GM12878 (cell line): ENCODE measurements at regions not wholly inside any gene's neighbourhood (a gene's known extent, or its start where the extent isn't known, plus 50 kb on each side); places are given as distances from the start of the nearest gene placed in this dataset.

Experiments
- ATAC-seq: fragments of 200-7000 bp; cut with Tn5 transposase; 3 replicates; pipeline ENCODE4 v1.9.1; 2020; ENCODE audit warnings: mild to moderate bottlenecking, moderate library complexity
- BruUV-seq: library from RNA; stranded (reverse); fragments of 400-500 nt; replicated peaks from 2 replicates; lab custom pipeline; 2021; lab: Mats Ljungman, UMichigan
- CTCF ChIA-PET: fragments of 300-600 bp; sonication (Branson Sonifier 250); formaldehyde crosslinking; extraction: SDS; loops from one replicate; lab custom pipeline; 2021; ENCODE audit warnings: inconsistent platforms; lab: Yijun Ruan, JAX
- POLR2A ChIA-PET: fragments of 350-600 bp; formaldehyde crosslinking; extraction: SDS; loops from one replicate; lab custom pipeline; 2021; ENCODE audit warnings: inconsistent platforms; lab: Charles Lee
- RAD21 ChIA-PET: fragments of 300-600 bp; sonication (Branson Sonifier 250); formaldehyde crosslinking; loops from one replicate; lab custom pipeline; 2023; ENCODE audit warnings: antibody characterized with exemption; ENCODE audit not compliant: unreplicated experiment; lab: Charles Lee
- SMC1A ChIA-PET: fragments of 300-600 bp; sonication (Branson Sonifier 250); formaldehyde crosslinking; loops from one replicate; lab custom pipeline; 2023; ENCODE audit not compliant: unreplicated experiment, uncharacterized antibody; lab: Charles Lee
- DNase-seq: peaks from one replicate; pipeline ENCODE4 v3.0.0-alpha.2; 2011; ENCODE audit warnings: low read depth, low spot score
- FAIRE-seq: peaks from 3 replicates; lab custom pipeline; 2011; peaks lifted over from hg19 to GRCh38; lab: Jason Lieb, UNC
- H2AFZ ChIP-seq: 2 replicates; pipeline ENCODE4 v1.6.0; 2011; ENCODE audit warnings: low read depth, low read length, control low read depth; ENCODE audit not compliant: control insufficient read depth
- H3K27ac ChIP-seq: 2 replicates; pipeline ENCODE4 v1.5.1; 2011; ENCODE audit warnings: control low read depth; ENCODE audit not compliant: control insufficient read depth, insufficient read depth
- H3K27me3 ChIP-seq, 2 experiments: replicated peaks in 1 of 2; 2 replicates each; pipeline versions ENCODE4 v1.6.0 to v1.6.1; 2011; ENCODE audit warnings: low read length in 1 of 2; ENCODE audit not compliant: control insufficient read depth in 2 of 2, insufficient read depth in 2 of 2
- H3K36me3 ChIP-seq, 2 experiments: 2 replicates each; pipeline ENCODE4 v1.5.1; 2011; ENCODE audit warnings: low read length in 1 of 2; ENCODE audit not compliant: control insufficient read depth in 2 of 2, insufficient read depth in 2 of 2
- H3K4me1 ChIP-seq: 2 replicates; pipeline ENCODE4 v1.6.1; 2011; ENCODE audit warnings: mild to moderate bottlenecking, low read length, moderate library complexity, mixed read lengths; ENCODE audit not compliant: control insufficient read depth, insufficient read depth
- H3K4me2 ChIP-seq: 2 replicates; pipeline ENCODE4 v1.6.0; 2011; ENCODE audit warnings: control low read depth; ENCODE audit not compliant: control insufficient read depth, insufficient read depth
- H3K4me3 ChIP-seq: fragments of 200-600 bp; sonication (generic); 2 replicates; pipeline ENCODE4 v1.5.1; 2016
- H3K79me2 ChIP-seq: 2 replicates; pipeline ENCODE4 v1.6.0; 2011; ENCODE audit warnings: low read length; ENCODE audit not compliant: control insufficient read depth, insufficient read depth
- H3K9ac ChIP-seq: 2 replicates; pipeline ENCODE4 v1.8.0; 2011; ENCODE audit warnings: low read length, control low read depth, mixed read lengths; ENCODE audit not compliant: control insufficient read depth, insufficient read depth
- H3K9me3 ChIP-seq: replicated peaks from 3 replicates; pipeline ENCODE4 v1.5.1; 2011; ENCODE audit warnings: mild to moderate bottlenecking, low read length; ENCODE audit not compliant: control insufficient read depth, insufficient read depth
- H4K20me1 ChIP-seq: 2 replicates; pipeline ENCODE4 v1.6.0; 2011; ENCODE audit not compliant: control insufficient read depth, insufficient read depth
- CBX3 ChIP-seq: fragments of 200-600 bp; sonication (generic); IDR thresholded peaks from 2 replicates; pipeline ENCODE4 v1.6.1; 2016; ENCODE audit warnings: low read depth, borderline replicate concordance
- CBX5 ChIP-seq: sonication (generic); IDR thresholded peaks from 2 replicates; pipeline ENCODE4 v1.6.1; 2016; ENCODE audit warnings: low read depth, moderate library complexity, mild to moderate bottlenecking, inconsistent platforms
- DPF2 ChIP-seq: fragments of 450-650 bp; IDR thresholded peaks from 2 replicates; pipeline ENCODE4 v1.6.1; 2017; ENCODE audit warnings: mild to moderate bottlenecking
- E2F8 ChIP-seq: fragments of 450-650 bp; IDR thresholded peaks from 2 replicates; pipeline ENCODE4 v1.6.1; 2018; ENCODE audit warnings: mild to moderate bottlenecking, low read depth, moderate library complexity; ENCODE audit not compliant: partially characterized antibody
- E4F1 ChIP-seq: fragments of 450-650 bp; IDR thresholded peaks from 2 replicates; pipeline ENCODE4 v1.6.1; 2018; ENCODE audit warnings: borderline replicate concordance, mild to moderate bottlenecking; ENCODE audit not compliant: partially characterized antibody
- EGR1 ChIP-seq, 2 experiments: IDR thresholded peaks; 1 replicate in 1 of 2; 2 replicates in 1 of 2; pipeline ENCODE4 v1.6.1; 2011 to 2012; ENCODE audit warnings: low read depth in 2 of 2, low read length in 2 of 2, borderline replicate concordance in 1 of 2, mild to moderate bottlenecking in 1 of 2, moderate library complexity in 1 of 2
- ESRRA ChIP-seq: IDR thresholded peaks from 2 replicates; pipeline ENCODE4 v1.6.1; 2012; ENCODE audit warnings: mild to moderate bottlenecking, low read length, improper control_type of control experiment
- JUNB ChIP-seq: IDR thresholded peaks from 2 replicates; pipeline ENCODE4 v1.6.1; 2016; ENCODE audit warnings: antibody characterized with exemption, mild to moderate bottlenecking
- KAT2A ChIP-seq: conservative IDR thresholded peaks from 2 replicates; pipeline ENCODE4 v1.6.1; 2011; ENCODE audit warnings: low read depth, low read length; ENCODE audit not compliant: control insufficient read depth
- KDM1A ChIP-seq: fragments of 200-600 bp; sonication (generic); IDR thresholded peaks from 2 replicates; pipeline ENCODE4 v1.6.1; 2016; ENCODE audit warnings: borderline replicate concordance
- MEF2B ChIP-seq: fragments of 450-650 bp; IDR thresholded peaks from 2 replicates; pipeline ENCODE4 v1.6.1; 2018; ENCODE audit warnings: mild to moderate bottlenecking, moderate library complexity; ENCODE audit not compliant: partially characterized antibody, poor library complexity, severe bottlenecking
- MYB ChIP-seq: fragments of 150-350 bp; IDR thresholded peaks from 2 replicates; pipeline ENCODE4 v1.6.1; 2014; ENCODE audit warnings: mild to moderate bottlenecking, low read depth, low read length, borderline replicate concordance
- PKNOX1 ChIP-seq: fragments of 450-650 bp; IDR thresholded peaks from 2 replicates; pipeline ENCODE4 v1.6.1; 2016; ENCODE audit warnings: mild to moderate bottlenecking
- POLR2A ChIP-seq: IDR thresholded peaks from 2 replicates; pipeline ENCODE4 v1.6.1; 2011; ENCODE audit warnings: low read depth, mild to moderate bottlenecking, low read length
- SMARCA5 ChIP-seq: fragments of 450-650 bp; IDR thresholded peaks from 2 replicates; pipeline ENCODE4 v1.6.1; 2017; ENCODE audit warnings: mild to moderate bottlenecking
- TCF3 ChIP-seq: IDR thresholded peaks from 2 replicates; pipeline ENCODE4 v1.6.1; 2012; ENCODE audit warnings: low read depth, mild to moderate bottlenecking, low read length, borderline replicate concordance; ENCODE audit not compliant: insufficient read depth
- ZNF207 ChIP-seq: fragments of 450-650 bp; IDR thresholded peaks from 2 replicates; pipeline ENCODE4 v1.6.1; 2014; ENCODE audit warnings: antibody characterized with exemption, mild to moderate bottlenecking, borderline replicate concordance
- WGBS: methylation state at CpG from one replicate; pipeline ENCODE4 v1.1.6; 2016; ENCODE audit warnings: low lambda C conversion rate; ENCODE audit not compliant: insufficient replicate concordance, insufficient coverage; ENCODE audit errors: missing lambda C conversion rate; 5-methylcytosine and 5-hydroxymethylcytosine counted together
- in situ Hi-C: fragments of 300-500 bp; cut with MboI; formaldehyde crosslinking; loops from 9 replicates; pipeline ENCODE4 v1.14.3; 2018; ENCODE audit warnings: mixed read lengths
- intact Hi-C: fragments of 100-400 bp; cut with micrococcal nuclease; formaldehyde crosslinking; loops from one replicate; pipeline ENCODE4 v1.14.2; 2022; ENCODE audit not compliant: unreplicated experiment

GRCh38 chr17:77332981-77333685, 192.4 kb downstream of the SEC14L1 start:
- ATAC-seq, result peak; percentile 33; the same call in 2 of the 3 replicates
- POLR2A ChIA-PET, result interaction anchor here (1.3 to 3.4 kb wide), 2 partner anchors 67 to 96 kb away, joined by 3 to 18 read pairs; no protein-coding TSS in a partner anchor
- 85% methylated on average over 7 of the region's 7 CpGs for WGBS
- RAD21 ChIA-PET, result interaction anchor here (1.0 to 4.5 kb wide), 9 partner anchors 11 to 163 kb away, joined by 4 to 56 read pairs (median 15); no protein-coding TSS in a partner anchor
- Histone ChIP-seq H4K20me1 (no peaks in the 10 kb centered on the region), H3K9ac (no peak overlapping the region), H3K79me2 (peaks cover 47% of the 10 kb centered on the region), H3K27me3 (no peaks in the 10 kb centered on the region), H3K4me2 (no peak overlapping the region; the same call in none of the 2 replicates), H3K4me1 (peaks cover 19% of the 10 kb centered on the region), H2AFZ (no peak overlapping the region), H3K9me3 (peaks cover 2% of the 10 kb centered on the region), H3K36me3 (peaks cover 2 to 4% of the 10 kb centered on the region in 2 experiments; a peak in 1 of 4 replicates), H3K27ac (peak overlapping the region; percentile 1; the same call in 1 of the 2 replicates), H3K4me3 (no peak overlapping the region; the same call in 1 of the 2 replicates)
- no TSS peak for BruUV-seq
- DNase-seq, result no peak
- intact Hi-C loops, result loop anchor here (5.0 kb wide), 2 partner anchors 39 to 109 kb away; no protein-coding TSS in a partner anchor
- in situ Hi-C loops, result loop anchor here (25.0 kb wide), 1 partner anchor 104 kb away; no protein-coding TSS in a partner anchor
- FAIRE-seq, result no peak
- SMC1A ChIA-PET, result interaction anchor here (0.8 to 3.9 kb wide), 20 partner anchors 11 to 501 kb away, joined by 3 to 52 read pairs (median 4); no protein-coding TSS in a partner anchor
- CTCF ChIA-PET, result interaction anchor here (0.6 to 4.8 kb wide), 11 partner anchors 53 to 680 kb away, joined by 3 to 59 read pairs (median 7); no protein-coding TSS in a partner anchor
- TF ChIP-seq JUNB (peak; percentile 30; the same call in 1 of the 2 replicates), SMARCA5 (peak; percentile 27; the same call in 1 of the 2 replicates), MEF2B (no peak), TCF3 (no peak), PKNOX1 (peak; percentile 77), KDM1A (no peak), EGR1 (IDR thresholded peaks at IDR 0.05; ENCODE audit: borderline replicate concordance in 1 of 2, low read depth in 2 of 2, low read length in 2 of 2) (peak in 1 of 2 experiments; percentile 14; a peak in 1 of 3 replicates), E2F8 (no peak), POLR2A (no peak), KAT2A (no peak), ESRRA (no peak), DPF2 (peak; percentile 44; the same call in 1 of the 2 replicates), ZNF207 (no peak), E4F1 (no peak), CBX3 (no peak), MYB (no peak), CBX5 (no peak)
